ENCODE measurements at regions not wholly inside any gene's neighbourhood (a gene's known extent, or its start where the extent isn't known, plus 50 kb on each side); places are given as distances from the start of the nearest gene placed in this dataset.

DNA sequence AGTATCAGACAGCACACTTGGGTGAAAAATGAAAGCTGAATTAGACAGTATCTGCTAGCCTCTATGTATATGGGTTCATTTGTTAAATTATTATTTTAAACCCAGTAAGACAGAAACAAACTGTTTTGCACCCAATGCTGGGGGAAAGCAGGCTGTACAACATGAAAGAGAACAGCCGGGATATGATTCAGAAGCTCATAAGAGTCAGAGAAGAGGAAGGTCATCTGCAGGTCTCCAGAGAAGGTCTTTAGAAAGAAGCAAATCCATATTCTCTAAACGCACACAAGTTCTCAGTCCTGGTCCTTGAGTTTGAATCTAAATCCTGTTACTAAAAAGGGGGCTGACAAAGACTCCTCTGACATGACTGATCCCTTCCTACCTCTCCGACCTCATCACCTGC lies 155.1 kb downstream of the SIPA1L2 start:
- DNase-seq, result no peak

DNA sequence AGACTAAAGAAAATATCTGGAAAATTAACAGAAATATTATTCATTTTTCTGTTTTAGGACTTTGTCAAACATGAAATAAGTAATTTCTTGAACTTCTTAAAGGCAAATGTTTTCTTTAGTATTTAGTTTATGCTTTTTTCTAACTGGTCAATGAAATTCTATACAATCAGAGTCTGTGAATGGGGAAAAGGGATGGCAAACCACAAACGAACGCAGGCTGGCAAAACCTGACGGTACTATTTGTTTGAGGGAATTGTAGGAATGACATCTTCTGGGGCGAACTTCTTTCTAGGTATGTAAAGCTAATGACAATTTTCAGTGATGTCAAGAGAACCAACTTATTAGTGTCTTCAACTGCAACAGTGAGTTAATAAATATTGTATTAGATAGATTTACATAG lies 156.0 kb downstream of the SIPA1L2 start:
- DNase-seq, result no peak

DNA sequence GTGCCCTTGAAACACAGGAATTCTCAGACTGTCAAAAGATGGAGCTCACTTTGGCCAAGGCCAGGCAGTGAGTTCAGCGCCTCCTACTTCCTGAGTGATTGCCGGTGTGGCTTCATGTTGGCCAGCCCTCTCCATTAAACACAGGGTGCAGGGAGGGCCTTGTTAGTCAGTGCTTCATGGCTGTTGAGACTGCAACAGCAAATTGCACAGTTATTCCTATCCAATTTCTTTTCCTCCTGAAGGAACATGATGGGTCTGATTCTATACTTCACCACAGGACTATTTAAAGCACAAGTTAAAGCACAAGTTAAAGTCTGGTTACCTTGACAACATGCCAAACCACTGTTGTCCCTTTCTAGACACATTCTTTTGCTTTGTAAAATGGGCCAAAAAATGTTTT lies 156.6 kb downstream of the SIPA1L2 start:
- no peak for DNase-seq

- DNase-seq, result no peak
Observed at GRCh38 chr1:232472485-232473041, 157.4 kb downstream of the SIPA1L2 start.

DNA sequence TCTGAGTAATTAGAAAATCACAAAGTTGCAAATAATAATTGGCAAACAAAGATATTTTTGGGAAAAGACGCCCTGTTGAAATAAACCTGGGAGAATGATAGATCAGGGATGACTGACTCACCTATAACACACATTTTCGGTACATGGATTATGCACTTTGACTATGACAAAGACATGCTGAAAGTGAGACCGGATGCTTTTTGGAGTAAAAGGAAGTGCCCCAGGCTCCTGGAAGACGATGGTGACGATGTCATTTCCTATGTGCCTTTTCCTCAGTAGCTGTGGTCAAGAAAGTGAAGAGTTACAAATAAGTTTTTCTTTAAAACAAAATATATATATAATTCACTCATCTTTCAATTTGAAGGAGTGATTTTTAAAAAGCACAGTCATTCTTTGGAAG lies 158.7 kb downstream of the SIPA1L2 start:
- no peak for DNase-seq

DNA sequence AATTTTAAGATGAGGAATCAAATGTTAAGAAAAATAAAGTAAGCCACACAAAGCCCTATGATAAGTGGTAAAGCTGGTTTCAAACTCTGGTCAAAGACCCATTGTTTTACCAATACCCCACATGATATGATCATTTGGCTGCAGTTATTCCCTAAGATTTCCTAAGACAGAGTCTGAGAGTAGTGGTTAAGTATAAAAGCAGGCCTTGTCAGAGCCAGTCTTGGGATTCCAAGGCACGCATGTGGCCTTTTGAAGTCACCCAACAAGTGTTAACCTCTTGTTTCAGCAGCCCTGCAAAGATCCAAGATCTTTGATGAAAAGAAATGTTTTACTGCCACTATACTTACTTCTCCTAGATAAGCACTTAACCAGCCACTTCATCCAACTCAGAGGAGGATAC lies 159.2 kb downstream of the SIPA1L2 start:
- no peak for DNase-seq

GRCh38 chr1:232468249-232468648 lies 161.7 kb downstream of the SIPA1L2 start:
- DNase-seq, result no peak

DNA sequence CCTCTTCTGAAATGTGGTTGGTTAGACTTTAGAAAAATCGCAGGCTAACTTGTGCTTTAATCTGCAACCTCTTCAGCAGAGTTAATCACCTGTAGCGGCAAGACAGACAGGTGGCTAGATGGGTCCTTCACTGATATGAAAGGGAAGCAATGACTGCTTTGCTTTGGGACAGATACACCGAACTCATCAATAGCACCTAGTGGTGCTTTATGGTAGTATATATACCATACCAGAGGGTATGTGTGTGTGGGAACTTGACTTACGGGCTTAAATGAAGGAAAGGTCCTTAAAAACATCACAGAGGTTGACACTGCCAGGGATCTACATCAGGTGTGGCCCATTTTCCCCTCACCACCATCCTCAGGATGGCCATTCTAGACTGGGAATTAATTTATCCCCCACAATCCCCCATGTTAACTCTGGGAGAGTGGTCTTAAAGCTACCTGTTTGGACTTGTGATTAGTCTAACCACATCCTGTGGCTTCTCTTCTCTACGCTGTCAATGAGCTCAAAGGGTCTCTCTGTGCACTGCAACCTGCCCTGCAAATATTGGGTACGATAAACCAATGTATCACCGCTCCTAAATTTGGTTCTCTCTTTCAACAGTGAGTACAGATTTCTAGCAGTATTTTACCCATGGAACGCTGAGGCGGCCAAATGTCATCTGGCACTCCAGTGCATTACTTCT lies 162.7 kb downstream of the SIPA1L2 start:
- no peak for DNase-seq

DNA sequence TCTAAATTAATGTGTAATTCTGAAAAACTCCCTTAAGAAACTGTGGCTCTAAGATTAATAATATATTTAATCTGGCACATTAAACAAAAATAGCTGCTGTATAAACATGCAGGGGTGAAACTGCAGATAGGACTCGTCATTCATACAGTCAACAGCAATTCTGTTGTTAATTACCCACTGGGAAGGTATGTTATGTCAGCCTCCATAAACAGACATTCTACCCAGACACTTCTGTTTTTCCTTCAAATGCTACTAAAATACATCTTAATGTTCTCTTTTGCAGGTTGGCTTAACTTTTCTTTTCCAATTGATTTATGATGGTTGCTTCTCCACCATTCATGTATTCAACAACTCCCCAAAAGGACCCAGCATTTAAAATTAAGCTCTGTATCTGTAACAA lies 165.6 kb downstream of the SIPA1L2 start:
- DNase-seq, result no peak

- no peak for DNase-seq
Observed at GRCh38 chr1:232463225-232463624, 166.7 kb downstream of the SIPA1L2 start.

- DNase-seq, result no peak
Observed at GRCh38 chr1:232462213-232462612, 167.7 kb downstream of the SIPA1L2 start.

DNA sequence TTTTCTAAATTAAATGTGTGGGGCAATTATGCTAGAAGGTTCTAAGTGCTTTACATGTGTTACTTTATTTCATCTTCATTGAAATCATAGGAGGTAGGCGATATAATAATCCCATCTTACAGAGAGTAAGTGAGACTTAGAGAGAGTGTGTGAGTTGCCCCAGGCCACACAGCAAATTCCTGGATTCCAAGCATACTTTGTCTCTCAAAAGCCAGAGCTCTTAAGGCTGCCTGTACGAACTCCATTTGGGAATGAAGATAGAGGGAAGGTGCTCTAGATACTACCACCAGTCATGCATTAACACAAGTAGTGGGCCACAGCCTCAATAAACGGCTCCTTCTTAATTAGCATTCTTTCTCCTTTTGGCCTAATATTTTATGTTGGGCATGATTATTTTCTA lies 170.1 kb downstream of the SIPA1L2 start:
- no peak for DNase-seq

DNA sequence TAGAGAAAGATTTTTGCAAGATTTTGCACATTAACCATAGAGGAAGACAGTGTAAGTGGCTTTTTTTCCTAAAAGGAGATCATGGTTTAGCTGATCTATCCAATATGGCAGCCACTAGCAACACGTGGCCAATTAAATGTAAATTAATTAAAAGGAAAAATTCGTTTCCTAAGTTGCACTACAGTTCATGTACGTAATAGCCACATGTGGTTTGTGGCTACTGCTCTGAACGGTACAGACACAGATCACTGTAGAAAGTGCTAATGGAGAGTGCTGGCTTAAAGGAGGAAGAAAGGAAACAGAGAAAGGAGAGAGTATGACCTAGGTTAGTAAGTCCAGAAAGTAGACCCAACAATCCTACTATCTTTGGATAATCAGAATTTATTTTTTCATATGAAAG lies 170.8 kb downstream of the SIPA1L2 start:
- no peak for DNase-seq

GRCh38 chr1:232457595-232457994 lies 172.3 kb downstream of the SIPA1L2 start:
- no peak for DNase-seq

- no peak for DNase-seq
Observed at GRCh38 chr1:232456714-232457113, 173.2 kb downstream of the SIPA1L2 start.

- no peak for DNase-seq
Observed at GRCh38 chr1:232454227-232454886, 175.6 kb downstream of the SIPA1L2 start.

- DNase-seq, result no peak
Observed at GRCh38 chr1:232452736-232453440, 177.0 kb downstream of the SIPA1L2 start.

DNA sequence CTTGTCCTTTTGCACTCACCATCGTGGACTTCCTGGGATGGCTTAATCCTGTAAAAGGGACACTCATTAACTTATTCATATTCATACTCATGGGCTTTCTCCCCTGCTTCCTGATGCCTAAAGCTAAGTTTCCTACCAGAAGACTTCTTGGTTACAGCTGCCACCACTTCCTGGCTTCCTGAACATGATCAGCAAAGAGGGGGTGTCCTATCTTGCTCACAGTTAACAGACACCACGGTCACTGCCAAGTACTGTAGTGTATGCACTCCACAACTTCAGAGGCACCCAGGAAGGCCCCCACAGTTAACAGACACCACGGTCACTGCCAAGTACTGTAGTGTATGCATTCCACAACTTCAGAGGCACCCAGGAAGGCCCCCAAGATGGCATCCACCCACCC lies 177.8 kb downstream of the SIPA1L2 start:
- no peak for DNase-seq

DNA sequence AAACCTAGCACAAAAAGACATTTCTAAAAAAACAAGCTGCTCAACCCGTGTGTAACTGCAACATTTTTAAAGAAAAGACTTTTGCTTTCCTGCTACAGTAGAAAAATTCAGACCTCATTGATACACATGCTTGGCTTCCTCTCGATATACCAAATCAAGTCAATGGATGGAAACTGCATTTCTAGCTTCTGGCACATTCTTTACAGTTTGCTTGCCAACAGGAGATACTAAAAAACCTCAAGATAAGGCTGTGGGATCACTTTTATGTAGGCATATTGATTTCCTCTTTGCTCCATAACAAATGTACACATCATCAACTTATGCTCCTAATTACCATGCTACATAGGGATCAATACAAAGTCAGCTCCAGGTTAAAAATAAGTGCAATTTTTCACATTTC lies 178.4 kb downstream of the SIPA1L2 start:
- no peak for DNase-seq

DNA sequence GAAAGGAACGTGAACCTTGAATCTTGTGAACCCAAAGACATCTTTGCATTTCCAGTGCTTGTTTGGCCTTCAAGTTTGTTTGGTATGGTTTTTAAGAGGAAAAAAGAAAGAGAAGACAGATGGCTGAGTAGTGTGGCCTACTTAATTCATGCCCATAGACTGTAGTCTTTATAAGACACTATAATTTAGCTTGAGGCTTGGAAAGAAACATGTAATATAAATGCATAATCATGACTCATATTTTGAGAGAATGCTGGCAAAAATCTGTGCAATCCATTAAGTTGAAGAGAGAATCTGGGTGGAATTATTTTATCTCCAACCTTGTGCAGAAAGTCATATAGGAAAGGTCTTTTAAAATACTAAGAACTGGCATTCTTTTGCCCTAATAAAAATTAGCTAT lies 179.3 kb downstream of the SIPA1L2 start:
- DNase-seq, result no peak

GRCh38 chr1:232447125-232447524 lies 182.8 kb downstream of the SIPA1L2 start:
- DNase-seq, result no peak

- DNase-seq, result no peak
Observed at GRCh38 chr1:232445361-232446106, 184.4 kb downstream of the SIPA1L2 start.

- DNase-seq, result no peak
Observed at GRCh38 chr1:232443372-232443771, 186.6 kb downstream of the SIPA1L2 start.

Data from hippocampal formation (tissue), 2 donors.